ENCODE measurements at regions not wholly inside any gene's neighbourhood (a gene's known extent, or its start where the extent isn't known, plus 50 kb on each side); places are given as distances from the start of the nearest gene placed in this dataset.

GRCh38 chr6:92942549-92942948, 476.8 kb downstream of the EPHA7 start:
- DNase-seq (ENCODE audit: low read depth): no peak

DNA sequence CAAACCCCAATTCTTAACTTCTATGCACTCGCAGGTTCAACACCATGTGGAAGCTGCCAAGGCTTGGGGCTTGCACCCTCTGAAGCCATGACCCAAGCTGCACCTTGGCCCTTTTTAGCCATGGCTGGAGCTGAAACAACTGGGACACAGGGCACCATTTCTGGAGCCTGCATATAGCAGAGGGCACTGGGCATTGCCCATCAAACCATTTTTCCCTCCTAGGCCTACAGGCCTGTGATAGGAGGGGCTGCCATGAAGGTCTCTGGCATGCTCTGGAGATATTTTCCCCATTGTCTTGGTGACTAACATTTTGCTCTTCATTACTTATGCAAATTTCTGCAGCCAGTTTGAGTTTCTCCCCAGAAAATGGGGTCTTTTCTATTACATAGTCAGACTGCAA, 484.7 kb downstream of the EPHA7 start:
- no peak for DNase-seq (ENCODE audit: low read depth)

DNA sequence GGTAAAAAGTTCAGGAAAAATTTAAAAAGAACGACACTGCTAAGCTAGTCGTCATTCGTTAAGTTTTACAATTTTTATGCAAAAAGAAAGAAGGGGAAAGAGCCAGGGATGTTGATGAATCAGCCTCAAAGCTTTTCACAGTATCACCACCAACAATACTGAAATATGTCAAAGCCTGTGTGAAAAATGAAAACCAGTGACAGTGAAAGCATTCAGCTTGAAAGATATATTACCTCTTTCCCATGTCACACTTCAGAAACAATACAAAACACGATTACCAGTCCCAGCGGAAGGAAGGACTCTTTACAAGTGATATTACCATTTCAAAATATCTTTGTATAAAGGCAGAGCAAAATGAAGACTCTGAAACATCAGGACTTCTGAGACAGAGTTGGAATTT, 489.2 kb downstream of the EPHA7 start:
- no peak for DNase-seq (ENCODE audit: low read depth)

GRCh38 chr6:92922216-92922806, 497.0 kb downstream of the EPHA7 start:
- DNase-seq (ENCODE audit: low read depth): no peak

- no peak for DNase-seq (ENCODE audit: low read depth)
Measured at GRCh38 chr6:92915466-92915865, 503.9 kb downstream of the EPHA7 start.

DNA sequence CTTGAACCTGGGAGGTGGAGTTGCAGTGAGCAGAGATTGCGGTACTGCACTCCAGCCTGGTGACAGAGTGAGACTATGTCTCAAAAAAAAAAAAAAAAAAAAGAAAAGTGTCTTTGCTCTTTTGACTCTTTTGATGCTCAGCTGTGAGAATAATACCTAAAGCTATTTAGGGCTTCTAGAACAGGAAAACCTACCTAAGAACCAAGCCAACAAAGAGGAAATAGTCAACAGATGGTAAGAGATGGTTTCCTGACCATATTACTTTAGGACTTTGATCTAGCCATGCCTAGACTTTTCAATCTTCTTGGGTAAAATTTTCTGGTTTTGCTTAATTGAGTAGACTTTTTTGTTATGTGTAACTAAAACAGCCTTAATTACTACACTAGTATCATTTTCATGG, 508.1 kb downstream of the EPHA7 start:
- DNase-seq (ENCODE audit: low read depth): no peak

DNA sequence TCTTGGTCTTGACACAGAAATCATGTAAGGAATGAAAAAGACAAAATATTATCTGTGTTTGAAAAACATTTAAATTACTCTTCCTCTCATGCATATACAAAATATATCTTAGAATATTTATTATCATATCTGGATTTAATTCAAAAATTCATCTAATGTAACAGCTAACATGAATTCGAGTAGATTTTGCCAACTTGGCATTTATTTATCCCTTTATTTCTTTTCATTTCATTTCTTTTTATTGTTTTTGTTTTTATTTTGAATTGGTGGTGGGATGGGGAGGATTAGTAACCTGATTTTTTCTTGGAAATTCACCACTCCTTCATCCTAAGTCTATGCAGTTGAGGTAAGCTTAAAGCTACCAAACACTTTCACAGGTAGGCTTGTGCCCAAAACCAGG, 508.7 kb downstream of the EPHA7 start:
- DNase-seq (ENCODE audit: low read depth): no peak

GRCh38 chr6:92906385-92906784, 513.0 kb downstream of the EPHA7 start:
- no peak for DNase-seq (ENCODE audit: low read depth)

DNA sequence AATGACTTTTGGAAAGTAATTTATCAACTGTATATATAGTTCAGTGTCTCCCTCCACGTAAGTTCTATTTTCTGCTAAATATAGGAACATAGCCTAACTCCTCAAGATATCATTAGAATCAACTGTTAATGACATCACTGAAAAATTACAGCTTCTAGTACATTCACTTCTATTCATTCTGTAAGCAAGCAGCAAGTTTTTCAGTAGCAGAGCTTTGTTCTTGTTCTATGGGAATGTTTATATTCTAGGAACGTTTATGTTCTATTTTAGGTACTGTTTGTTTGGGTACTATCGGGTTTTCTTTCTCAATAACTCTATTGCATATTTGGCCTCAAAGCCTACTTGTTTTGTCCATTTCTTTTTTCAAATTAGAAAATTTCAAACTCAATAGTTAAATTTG, 525.6 kb downstream of the EPHA7 start:
- DNase-seq (ENCODE audit: low read depth): no peak

DNA sequence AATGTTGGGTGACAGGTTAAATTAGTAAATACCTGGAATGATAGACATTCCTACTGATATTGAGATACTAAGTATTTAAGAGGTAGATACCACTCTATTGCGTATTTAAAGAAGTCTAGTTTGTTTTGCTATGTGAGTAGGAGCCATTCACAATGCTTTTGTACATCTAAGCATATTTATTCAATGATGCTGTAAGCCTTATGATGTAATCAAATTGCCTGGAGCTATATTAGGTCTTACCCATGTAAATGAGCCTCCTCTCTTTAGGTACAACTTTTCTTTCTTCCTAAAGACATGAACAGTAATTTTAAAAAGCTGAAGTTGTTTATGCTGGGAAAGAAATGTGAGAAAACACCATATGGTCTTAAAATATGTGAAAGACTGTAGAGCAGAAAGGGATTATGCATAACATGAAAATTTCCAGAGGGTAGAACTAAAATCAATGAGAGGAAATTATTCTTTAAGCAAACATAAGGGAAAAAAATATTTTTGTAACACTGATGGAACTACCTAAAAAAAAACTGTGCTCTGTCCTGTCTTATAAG, 526.7 kb downstream of the EPHA7 start:
- no peak for DNase-seq (ENCODE audit: low read depth)

- DNase-seq (ENCODE audit: low read depth): no peak
Measured at GRCh38 chr6:92888316-92888715, 531.0 kb downstream of the EPHA7 start.

DNA sequence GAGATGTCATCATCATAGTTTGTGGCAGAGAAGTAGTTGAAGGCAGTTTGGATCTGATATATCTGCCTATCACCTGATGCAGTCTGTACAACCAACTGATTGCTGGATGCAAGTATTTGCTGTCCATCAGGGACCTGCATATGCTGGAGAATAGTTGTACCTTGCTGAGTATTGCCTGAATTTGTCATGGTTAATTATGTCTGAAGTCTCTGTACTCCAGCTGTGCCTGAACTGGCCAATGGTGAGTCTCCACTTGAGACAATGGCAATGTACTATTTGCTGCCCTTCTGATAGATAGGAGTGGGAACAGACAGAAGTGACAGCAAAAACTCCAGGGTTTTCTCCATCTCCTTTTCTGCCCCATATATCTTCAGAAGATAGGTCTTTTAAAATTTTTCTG, 531.5 kb downstream of the EPHA7 start:
- DNase-seq (ENCODE audit: low read depth): no peak

DNA sequence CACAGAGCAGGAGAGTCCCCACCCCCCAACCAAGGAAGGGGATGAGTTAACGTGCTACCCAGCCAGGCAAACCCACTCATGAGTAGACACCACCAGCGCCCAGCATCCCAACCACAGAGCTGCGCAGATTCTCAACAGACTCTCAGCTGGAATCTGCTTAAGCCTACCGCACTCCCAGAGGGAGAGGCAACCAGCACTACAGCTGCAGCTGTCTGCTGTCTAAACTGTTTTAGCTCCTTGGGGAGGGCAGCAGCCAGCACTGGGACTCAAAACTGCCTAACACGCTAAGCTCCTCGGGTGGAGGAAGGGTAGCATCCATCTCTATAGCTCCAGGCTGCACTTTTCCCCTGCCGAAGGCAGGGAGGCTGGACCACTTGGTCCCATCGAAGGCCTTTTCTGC, 539.8 kb downstream of the EPHA7 start:
- DNase-seq (ENCODE audit: low read depth): no peak

- DNase-seq (ENCODE audit: low read depth): no peak
Measured at GRCh38 chr6:92864966-92865555, 554.3 kb downstream of the EPHA7 start.

- DNase-seq (ENCODE audit: low read depth): no peak
Measured at GRCh38 chr6:92849636-92850035, 569.7 kb downstream of the EPHA7 start.

- no peak for DNase-seq (ENCODE audit: low read depth)
Measured at GRCh38 chr6:92848901-92849300, 570.5 kb downstream of the EPHA7 start.

DNA sequence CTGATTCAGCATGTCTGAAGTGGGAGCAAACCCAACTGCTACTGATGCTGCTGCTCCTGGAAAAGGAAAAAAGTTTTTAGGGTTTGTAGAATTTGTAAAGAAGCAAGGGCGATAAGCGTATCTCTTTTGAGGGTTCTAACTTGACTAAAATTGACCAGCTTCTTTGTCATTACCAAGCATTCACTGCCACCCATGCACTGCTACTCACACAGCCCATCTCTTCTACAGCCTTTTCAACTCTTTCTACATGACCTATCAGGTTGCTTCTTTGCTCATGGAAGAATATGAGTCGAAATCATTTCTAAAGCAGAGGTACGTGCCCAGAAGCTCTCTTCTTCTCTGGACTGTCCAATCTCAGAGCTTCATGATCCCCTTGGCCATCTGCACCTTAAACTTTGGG, 570.9 kb downstream of the EPHA7 start:
- DNase-seq (ENCODE audit: low read depth): no peak

DNA sequence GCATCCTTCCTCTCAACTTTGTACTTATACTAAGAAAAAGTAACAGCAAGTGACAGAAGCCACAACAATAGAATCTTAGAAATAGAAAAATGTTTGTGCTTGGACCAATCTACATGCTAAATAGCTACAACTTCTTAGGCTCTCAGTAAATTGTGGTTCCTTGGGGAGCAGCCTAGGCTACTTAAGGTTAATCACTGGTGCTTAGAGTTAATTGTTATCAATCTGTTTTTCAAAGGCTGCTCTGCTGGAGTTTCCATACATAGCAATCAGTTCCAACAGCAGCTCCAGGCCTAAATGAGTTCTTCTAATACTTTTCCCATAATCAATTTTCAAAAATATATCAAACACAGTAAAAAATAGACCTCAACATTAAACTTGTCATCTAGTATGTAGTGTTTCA, 571.4 kb downstream of the EPHA7 start:
- DNase-seq (ENCODE audit: low read depth): no peak

GRCh38 chr6:92840246-92840930, 579.0 kb downstream of the EPHA7 start:
- DNase-seq (ENCODE audit: low read depth): no peak

DNA sequence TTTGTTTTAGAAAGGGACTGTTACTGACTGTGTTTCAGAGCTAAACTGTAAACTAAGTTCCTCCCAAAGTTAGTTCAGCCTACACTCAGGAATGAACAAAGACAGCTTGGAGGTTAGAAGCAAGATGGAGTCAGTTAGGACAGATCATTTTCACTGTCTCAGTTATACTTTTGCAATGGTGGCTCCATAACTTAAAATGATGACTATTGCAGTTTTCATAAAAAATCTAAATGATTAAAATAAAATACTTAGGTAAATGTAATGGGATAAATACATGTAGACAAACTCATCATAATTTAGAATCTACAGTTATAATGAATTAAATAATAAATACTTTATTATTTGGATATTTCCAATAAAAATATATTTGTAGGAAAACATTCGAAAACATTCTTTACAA, 590.6 kb downstream of the EPHA7 start:
- DNase-seq (ENCODE audit: low read depth): no peak

DNA sequence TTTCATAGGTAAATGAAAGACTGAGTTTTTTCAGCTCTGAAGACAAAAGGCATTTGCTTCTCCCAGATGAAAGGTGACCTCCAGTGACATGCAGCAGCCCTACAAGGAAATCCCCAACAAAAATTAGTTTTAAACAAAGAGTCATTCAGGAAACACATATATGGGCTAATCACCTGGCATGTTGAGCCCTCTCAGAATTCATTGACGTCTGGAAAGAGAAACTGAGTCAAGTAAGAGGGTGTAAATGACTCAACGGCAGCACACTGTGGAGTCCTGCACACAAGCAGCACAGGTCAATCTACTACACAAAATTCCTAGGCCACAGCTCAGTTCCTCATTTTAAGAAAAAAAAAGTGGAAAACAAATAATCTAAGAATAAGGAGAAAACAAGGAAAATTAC, 592.3 kb downstream of the EPHA7 start:
- DNase-seq (ENCODE audit: low read depth): no peak

DNA sequence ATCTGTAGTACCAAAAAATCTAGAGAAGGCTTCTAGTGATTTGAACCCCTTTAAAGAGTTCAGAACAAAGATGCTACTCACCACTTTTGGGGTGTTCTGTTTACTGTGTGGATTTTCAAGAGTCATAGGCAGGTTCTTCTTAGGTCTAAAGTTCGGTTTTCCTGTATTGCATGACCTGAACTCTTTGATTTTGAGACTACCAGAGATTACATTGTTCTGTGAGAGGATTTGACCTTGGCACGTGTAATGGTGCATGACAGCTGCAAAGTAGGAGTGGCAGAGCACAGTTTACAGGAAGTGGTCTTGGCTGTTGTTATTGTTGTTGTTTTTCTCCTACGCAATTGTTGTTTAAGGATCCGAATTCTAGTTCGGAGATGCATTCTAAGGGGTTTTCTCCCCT, 592.7 kb downstream of the EPHA7 start:
- no peak for DNase-seq (ENCODE audit: low read depth)

- DNase-seq (ENCODE audit: low read depth): no peak
Measured at GRCh38 chr6:92822222-92822621, 597.1 kb downstream of the EPHA7 start.

DNA sequence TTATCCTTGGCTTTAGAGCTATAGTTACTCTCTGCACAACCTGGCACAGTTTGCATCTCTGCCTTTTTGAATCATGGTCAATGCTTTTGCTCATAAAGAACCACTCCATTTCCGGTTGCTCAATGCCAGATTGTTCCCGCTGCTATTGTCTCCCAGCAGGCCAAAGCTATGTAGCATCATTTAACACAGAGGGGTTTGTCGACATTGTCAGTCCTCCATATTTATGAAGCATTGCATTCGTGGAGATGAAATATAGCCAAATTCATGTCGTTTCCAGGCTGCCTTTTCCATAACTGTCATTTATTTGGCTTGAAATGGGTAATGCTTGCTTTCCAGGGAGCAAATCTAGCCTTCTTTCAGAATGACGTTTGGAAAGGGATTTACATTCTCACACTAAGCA, 598.8 kb downstream of the EPHA7 start:
- DNase-seq (ENCODE audit: low read depth): no peak

Data from HS-5 (cell line).